PC-3 (cell line): ENCODE measurements at regions not wholly inside any gene's neighbourhood (a gene's known extent, or its start where the extent isn't known, plus 50 kb on each side); places are given as distances from the start of the nearest gene placed in this dataset.

Source experiments
- CTCF ChIP-seq: fragments of 300-600 bp; sonication (generic); conservative IDR thresholded peaks from 2 replicates; pipeline ENCODE4 v1.5.1; 2017; ENCODE audit warnings: antibody characterized with exemption, low read depth, mild to moderate bottlenecking, low read length
- EZH2 ChIP-seq: fragments of 300-600 bp; sonication (generic); IDR thresholded peaks from one replicate; pipeline ENCODE4 v1.6.1; 2017; ENCODE audit warnings: antibody characterized with exemption, mild to moderate bottlenecking, low read length; ENCODE audit not compliant: unreplicated experiment
- EZH2phosphoT487 ChIP-seq: fragments of 300-600 bp; sonication (generic); IDR thresholded peaks from 2 replicates; pipeline ENCODE4 v1.6.1; 2018; ENCODE audit warnings: mild to moderate bottlenecking, antibody characterized with exemption, low read length, borderline replicate concordance

GRCh38 chr15:72835294-72835890 is 51.8 kb upstream of the ADPGK start:
- TF ChIP-seq CTCF (peak; percentile 33; the same call in 1 of the 2 replicates), EZH2 (no peak), EZH2phosphoT487 (no peak)
